CD1c-positive myeloid dendritic cell (primary cell): ENCODE measurements at regions not wholly inside any gene's neighbourhood (a gene's known extent, or its start where the extent isn't known, plus 50 kb on each side); places are given as distances from the start of the nearest gene placed in this dataset.
"Not testable (repeated sequence)": the region's sequence is repeated elsewhere in the genome, so short reads cannot be mapped to it uniquely, and the experiment has no call there.

ENCODE experiments used
- DNase-seq: peaks from one replicate; pipeline ENCODE4 v3.0.0-alpha.2; 2016; ENCODE audit errors: extremely low spot score

DNA sequence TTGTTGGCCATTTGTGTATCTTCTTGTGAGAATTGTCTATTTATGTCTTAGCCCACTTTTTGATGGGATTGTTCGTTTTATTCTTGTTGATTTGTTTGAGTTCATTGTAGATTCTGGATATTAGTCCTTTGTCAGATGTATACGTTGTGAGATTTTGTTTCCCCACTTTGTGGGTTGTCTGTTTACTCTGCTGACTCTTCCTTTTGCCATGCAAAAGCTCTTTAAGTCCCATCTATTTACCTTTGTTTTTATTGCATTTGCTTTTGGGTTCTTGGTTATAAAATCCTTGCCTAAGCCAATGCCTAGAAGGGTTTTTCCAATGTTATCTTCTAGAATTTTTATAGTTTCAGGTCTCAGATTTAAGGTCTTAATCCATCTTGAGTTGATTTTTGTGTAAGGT lies 193.1 kb upstream of the STAC start:
- not testable (repeated sequence) for DNase-seq

DNA sequence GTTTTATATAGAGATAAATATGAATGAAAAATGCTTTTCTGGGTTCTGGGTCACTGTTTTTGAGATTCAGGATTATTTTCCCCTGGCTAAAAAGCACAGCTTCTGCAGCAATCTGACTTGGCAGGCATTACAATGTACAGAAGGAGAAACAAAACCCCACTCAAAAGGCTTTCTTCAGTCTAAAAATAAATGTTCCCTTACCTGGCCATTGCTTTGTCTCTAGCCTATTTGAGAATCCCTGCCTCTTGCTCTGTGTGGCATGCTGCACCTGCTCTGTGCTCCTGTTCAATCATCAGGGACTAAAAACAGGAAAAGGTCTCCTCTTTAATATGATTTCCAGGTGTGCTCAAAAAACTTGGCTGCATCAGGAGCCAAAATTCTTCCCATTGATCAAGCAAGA lies 187.4 kb upstream of the STAC start:
- DNase-seq: no peak

DNA sequence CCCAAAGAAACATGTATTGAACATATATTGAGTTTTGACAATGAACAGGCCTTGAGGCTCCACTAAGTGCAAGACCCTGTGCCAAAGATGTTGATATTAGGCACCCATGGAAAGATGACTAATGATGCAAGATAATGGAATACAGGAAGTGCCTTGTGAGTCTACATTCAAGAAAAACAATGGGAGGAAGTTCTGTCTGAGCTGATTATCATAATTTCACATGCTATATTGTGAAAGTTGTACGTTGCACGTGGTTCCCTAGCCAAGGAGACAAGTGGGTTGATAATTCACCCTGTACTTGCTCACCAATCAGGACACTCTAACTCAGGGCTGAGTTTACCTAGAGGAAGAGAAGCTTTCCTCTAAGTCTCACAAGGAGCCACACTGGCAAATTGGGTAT lies 186.9 kb upstream of the STAC start:
- DNase-seq: peak; percentile 12

DNA sequence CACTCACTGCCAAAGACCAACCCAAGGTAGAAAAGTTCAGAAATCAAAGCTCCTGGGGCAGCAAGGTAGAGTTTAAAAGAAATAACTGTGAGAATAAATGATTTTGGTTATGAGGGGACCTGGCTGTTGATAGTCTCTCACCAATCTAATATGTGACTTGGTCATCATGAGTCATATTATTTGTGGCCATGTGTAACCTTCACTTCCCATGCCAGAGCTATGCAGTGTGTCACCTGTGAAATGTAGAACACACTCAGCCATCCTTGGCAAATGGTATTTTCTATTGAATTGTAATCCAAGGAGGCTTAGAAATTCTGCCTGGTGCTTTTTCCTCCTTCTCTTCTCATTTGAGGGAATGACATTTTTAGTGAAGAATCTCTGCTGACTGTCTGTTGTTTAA lies 184.2 kb upstream of the STAC start:
- no peak for DNase-seq

DNA sequence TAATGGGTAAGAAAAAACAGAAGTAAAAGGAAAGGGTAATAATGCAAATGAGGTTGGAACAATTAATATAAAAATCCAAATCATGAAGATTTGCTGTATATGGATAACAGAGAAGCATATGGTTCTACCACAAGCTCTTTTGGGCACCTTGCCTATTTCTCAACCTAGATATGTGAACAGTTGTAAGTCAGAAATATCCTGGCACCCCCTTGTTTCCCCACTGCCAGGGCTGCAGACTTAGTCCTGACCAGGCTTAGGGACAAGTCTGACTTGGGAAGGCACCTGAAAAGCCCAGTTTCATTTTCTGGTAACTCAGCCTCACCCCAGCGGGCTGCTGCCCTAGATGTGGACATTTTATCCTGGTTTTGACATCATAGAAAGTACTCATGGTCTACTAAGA lies 183.2 kb upstream of the STAC start:
- no peak for DNase-seq

DNA sequence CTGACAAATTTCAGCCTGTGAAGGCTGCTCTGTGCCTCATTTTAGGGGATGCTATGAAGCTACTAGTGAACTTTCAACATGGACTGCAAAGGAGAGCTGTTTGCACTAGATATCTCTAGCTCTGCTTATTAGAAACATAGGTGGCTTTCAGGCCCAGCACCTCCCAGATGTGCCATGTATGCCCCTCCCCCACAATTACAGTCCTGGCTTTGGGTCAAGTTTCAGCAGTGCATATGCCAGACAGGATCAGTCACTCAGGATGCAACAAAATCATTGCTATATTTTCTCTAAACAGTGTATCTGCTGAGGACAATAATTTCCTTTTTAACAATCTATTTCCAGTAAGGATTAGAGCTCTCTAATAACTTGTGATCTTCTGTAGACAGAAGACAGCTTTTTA lies 178.8 kb upstream of the STAC start:
- no peak for DNase-seq

DNA sequence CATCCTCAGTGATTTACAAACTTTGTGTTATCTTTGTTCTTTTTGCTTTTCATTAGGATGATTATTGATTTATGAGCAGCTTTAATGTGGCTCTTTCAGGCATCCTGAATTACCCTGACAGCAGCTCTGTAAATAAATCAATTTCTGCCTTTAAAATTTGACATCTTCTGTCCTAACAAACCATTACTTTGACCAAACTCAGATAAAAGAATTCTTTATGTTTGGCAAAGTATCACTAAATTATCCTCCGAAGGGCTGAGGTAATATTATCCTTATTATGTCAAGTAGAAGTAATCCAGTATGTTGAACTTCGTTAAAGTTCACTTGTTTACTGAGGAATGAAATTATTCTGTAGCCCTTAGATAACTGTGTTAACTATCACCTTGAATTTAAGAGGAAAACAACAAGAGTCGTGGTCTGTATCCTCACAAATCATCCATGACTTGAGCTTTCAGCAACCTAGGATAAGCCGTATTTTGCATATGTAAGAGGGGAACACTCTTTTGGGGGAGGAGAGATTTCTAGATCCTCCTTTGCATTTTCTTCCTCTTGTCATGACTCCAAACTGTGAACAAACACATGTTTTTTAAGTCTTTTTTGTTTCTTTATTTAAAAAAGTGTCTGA lies 173.2 kb upstream of the STAC start:
- DNase-seq: no peak

DNA sequence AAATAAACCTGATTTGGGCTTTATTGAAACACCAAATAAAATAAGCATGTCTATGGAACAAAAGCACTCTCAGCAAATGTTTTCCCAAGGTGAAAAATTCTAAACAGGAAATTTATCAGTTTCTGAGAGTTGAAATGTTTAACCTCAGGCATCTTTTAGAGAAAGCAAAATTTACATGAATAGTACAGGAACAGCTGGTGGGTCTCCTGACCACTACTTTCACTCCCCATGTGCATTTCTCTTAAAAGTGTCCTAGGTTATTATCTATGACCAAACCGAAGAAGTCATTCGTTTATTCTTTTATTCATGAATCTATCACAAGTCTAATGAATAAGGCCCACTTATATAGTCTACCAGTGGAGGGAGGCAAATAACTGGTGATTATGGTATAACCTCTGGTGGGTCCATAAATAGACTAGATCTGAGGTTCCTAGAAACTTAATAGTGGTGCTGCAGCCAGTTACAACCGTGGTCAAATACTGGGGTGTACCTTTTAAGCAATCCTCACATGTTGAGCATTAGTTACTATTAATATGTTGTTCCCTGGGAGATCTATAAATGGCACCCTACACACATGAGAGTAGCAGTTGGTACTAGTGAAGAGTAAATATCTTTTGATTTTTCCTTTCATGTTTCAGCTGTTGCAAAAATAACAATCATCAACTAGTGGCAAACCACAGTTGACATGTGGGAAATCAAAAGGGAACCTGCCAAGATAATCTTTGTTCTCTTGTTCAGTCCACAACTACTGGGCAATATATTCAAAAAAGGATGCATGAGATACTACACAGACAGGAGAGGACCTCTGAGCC lies 169.3 kb upstream of the STAC start:
- DNase-seq: no peak

DNA sequence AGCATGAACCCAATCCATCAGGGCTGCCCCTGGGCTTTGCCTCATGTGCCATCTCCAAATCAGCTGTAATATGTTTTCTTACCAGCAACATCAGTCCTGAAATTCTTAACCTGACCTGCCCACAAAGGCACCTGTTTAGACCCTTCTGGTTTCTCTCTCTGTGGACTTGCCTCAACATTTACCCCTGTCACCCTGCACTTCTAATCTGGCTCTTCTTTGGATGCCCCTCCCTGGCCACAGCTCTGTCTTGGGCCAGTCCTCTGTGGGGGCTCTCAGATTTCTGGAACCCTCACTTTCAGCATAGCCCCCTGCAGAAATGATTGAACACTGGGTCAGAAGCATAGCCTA lies 168.7 kb upstream of the STAC start:
- no peak for DNase-seq

DNA sequence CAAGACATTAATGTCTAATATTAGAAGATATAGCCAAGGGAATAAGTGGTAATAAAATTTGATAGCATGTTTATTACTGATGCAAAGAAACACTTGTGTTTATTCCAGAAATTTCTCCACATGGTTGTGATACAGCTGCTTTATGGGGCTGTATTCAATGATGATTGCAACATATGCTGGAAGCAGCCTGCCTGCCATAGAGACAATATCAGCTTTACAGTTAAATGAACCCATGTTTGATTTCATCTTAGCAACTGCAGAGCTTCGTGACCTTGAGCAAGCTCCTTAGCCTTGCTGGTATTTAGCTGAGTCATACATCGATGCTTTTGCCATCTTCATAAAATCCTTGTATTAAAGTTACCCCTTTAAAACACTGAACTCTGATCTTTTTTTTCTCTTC lies 168.1 kb upstream of the STAC start:
- DNase-seq: no peak

DNA sequence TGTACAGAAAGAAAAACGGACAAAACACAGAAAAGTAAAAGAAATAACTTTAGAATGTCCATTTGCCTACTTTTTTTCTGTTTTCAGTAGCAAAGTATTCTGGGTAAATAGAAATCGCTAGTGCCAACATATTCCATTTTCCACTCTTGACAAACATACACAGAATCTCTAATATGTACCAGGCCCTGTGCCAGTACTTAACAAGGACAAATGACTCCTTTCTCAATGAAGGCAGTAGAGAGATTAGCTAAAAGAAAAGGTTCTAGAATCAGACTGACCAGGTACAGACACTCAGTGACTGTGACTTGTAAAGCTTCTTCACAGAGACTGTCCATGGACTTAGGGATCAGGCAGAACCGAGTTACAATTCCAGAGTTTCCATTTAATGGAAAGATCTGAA lies 165.8 kb upstream of the STAC start:
- DNase-seq: no peak

DNA sequence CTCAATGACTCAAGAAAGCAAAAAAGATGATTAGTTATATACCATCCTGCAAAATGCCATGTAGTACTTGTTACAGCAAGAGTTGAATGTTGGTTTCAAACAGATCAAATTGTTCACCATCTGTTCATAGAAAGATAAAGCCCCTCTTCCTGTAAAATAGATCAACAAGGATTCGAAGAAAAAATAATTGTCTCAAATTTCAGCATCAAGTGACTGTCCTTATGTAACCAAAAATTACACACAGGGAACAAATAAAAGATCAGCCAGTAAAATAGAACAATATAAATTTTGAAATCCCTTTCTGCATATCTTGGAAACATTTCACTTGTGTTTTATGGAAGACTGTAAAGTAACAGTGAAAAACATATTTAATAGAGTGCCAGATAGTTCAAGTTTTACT lies 165.1 kb upstream of the STAC start:
- no peak for DNase-seq

DNA sequence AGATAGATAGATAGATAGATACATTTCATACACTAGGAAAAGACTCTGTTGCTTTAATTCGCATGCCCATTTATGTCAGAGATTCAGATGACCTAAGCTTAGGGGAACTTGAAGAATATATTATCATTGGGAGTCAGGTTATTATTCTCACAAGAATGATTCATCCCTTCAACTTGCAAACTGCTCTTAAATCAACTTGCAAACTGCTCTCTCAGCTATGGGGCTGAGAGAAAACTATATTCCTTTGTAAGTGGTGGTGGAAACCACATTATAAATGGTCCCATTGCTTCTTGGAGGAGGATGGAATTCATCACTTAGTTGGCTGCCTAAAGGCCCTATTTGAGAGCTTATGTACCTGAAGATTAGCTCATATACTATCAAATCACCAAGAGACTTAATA lies 160.9 kb upstream of the STAC start:
- no peak for DNase-seq

DNA sequence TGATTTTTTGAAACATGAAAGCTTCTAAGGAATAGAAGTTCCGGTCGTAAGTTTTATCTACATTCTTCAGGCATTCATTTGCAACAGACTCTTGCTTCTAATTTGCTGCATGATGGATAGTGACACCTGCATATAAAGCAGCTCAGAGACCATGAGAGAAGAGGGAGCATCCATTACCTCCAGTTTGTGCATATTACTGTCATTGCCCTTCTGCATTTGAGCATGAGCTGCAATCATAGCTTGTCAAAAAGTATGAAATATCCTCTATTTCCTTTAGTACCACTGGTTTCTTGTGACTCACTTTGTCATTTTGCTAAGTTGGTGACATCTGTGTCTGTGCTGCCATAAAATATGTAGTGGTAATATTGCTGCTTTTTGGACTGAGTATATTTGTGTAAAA lies 160.1 kb upstream of the STAC start:
- no peak for DNase-seq

DNA sequence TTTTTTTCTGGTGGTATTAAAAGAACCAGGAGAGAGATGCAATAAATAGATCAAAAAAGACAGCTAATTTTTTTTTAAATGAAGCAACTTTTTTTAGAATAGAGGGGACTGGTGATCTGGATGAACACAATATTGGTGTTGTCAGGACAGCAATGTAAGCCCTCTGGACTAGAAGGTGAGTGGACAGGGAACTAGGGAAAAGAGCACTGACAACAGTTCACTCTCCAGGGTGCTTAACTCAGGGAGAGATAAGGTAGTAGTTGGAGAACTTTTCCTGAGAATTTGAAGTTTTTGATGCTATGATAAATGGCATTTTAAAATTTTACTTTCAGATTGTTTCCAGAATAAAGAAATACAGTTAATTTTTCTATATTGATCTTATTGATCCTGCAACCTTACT lies 158.3 kb upstream of the STAC start:
- DNase-seq: no peak

DNA sequence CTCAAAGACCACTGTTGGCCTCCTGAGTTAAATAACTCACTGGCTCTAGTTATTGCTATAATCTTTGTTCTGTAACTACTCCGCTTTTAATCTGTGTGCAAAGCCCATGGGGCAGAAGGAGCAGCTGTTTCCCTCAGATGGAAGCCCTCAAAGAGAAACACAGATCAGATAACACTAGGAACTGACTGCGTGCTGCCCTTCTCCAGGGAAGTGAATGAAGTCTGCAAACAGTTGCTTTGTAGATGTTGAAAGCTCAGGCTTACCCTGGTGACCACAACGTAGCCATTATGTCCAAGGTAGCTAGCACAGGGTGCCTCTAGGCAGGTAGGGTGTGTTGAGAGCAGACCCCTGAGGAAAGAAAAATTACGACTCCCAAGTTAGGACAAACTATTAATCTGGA lies 152.3 kb upstream of the STAC start:
- DNase-seq: no peak

DNA sequence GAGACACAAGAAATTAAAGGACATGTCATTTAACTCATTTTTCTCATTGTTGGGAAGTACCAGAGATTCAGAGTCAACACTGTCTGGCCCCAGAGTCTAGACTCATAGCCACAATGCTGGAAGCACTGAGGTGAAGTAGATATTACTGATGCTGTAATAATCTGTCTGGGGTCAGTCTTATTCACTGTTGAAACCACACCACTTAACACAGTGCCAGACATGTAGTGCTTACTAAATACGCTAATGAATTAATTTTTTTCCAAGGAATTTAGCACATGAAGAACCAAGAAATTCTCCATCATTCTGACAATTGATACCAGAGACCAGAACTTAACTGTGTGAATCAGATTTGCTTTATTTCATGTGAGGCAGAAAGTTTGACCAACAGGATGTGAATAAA lies 150.8 kb upstream of the STAC start:
- DNase-seq: no peak

DNA sequence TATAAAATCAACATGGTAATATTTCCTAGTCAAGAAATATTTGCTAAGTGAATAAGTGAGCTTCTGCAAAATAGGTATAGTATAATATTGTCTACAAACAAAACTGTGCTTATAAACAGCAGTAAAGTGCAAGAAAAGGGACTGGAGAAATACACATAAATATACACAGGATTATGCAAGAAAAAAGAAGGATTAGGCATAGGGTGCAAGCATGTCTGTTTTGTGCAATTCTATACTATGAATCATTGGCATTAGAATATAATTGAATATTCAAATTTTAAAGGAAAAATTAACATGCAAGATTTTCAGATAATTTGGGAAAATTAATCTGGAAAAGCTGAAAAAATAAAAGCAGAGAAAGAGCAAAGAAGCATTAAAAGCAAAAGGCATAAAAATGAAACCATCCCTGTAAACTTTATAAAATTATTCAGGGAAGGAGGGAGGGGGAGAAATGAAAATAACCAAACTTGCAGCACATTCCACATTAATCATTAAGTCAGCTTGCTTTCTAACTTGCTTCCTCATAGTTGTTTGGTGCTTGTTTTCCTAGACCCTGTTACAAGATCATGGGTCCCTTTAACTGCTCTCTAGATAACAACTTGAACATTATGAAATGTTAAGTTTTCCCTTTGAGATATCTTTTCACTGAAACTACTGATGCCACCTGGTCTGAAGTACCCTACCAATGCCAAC lies 147.4 kb upstream of the STAC start:
- no peak for DNase-seq

DNA sequence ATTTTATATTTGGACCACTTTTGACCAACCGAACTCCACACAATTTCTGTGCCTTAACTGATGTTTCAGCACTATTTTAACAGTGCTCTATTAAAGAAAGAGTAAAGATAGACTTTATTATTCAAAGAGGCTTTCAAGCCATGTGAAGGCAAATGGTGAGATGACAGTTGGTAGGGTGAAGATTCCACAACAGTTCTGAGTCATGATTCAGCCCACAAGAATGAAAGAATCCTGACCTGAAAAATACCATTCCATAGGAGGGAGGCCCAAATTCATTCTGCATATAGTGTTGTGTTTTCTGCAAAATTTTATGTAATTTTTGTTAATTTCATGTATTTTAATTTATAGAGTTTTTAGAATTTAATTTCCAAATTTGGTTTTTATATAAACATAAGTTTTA lies 135.6 kb upstream of the STAC start:
- no peak for DNase-seq

DNA sequence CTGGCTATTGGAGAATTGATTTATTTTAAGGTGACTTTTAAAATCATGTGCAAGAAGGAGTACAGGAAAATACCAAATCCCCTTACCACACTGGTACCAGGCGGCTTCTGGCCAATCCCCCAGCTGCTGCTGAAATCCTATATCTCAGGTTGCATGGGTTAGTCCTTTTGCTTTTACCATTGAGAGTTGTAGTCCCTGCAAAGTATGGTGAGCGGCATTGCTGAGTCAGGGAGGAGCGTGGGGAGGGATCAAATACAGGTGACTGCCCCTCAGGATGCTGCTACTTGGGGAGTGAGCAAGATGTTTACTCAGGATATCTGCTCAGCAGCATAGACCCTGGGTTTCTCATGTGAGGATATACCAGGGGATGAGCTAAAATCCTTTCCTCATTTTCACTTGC lies 131.9 kb upstream of the STAC start:
- no peak for DNase-seq

DNA sequence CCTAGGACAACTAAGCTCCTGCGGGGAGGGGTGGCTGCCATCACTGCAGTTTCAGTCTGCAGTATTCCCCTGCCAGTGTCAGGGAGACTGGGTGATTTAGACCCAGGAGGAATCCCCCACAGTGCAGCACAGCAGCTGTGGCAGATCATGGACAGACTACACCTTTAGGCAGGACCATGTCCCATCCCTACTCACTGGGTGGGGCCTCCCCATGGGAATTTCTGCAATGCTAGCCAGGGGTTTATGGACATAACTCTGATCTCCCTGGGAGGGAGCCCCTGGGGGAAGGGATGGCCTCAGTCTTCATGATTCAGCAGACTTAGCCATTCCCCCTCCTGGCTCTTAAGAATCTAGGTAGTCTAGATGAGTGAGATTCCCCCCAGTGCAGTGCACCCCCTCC lies 130.1 kb upstream of the STAC start:
- DNase-seq: no peak

DNA sequence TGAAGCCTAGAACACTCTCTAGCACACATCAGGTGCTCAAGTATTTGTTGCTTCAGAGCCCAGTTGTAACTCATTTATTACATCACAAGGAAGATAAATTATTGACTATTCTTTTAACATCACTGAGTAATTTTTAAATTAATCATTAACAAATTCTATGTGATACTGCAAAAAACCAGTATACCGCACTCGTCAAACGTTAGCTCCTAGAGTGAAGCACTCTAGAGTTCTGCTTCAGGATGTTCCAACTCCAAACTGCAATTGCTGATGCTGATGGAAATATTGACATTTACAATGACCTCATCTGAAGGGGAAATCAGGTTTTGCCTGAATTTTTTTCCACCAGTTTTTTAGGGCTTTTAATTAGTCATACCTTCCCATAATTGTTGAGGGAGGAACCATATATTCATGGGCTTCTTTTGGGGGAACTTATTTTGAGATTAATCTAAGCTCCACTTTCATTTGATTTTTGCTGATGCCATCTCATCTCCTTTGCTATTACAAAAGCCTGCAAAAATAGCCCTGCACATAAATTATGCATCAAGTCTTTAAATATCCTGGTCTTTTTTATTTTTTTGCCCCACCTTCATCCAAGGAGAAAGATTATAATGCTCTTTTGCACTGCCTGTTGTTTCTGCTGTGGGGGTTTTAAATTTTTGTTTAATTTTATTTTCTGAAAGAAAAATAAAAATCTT lies 123.0 kb upstream of the STAC start:
- no peak for DNase-seq

DNA sequence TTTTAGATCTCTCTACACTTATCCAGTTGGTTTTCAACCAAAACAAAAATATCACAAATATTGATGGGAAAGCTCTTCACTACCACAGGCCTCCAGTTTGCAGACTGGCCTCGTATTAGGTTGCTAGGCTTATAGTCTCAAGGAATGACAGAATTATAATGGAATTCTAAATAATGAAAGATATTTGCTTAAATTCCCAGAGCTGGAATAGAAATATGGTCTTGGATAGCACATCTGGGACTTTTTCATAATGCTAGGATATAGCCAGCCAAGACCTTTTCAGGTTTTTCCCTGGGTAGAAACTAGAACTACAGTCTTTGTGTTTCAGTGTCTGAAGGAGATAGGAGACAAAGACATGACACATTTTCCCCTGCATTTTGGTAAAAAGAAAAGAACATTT lies 121.9 kb upstream of the STAC start:
- DNase-seq: no peak
